GM13977 (cell line): ENCODE measurements at regions not wholly inside any gene's neighbourhood (a gene's known extent, or its start where the extent isn't known, plus 50 kb on each side); places are given as distances from the start of the nearest gene placed in this dataset.
"Not testable (repeated sequence)": the region's sequence is repeated elsewhere in the genome, so short reads cannot be mapped to it uniquely, and the experiment has no call there.

Experiments
- DNase-seq: peaks from one replicate; pipeline ENCODE4 v3.0.0; 2012; ENCODE audit warnings: low spot score
- CTCF ChIP-seq: IDR thresholded peaks from 2 replicates; pipeline ENCODE4 v1.5.1; 2012; ENCODE audit warnings: mild to moderate bottlenecking, control low read depth; ENCODE audit not compliant: insufficient read depth; ENCODE audit errors: extremely low read depth, missing control alignments
- in situ Hi-C: fragments of 300-500 bp; cut with MboI; formaldehyde crosslinking; loops from one replicate; pipeline ENCODE4 v1.12.0; 2022; ENCODE audit warnings: low sequenced_read_pairs, low pct_unique_long_range_greater_than_20kb, mixed read lengths, inconsistent platforms; ENCODE audit not compliant: unreplicated experiment

- DNase-seq, result no peak
- no peak for TF ChIP-seq CTCF
- in situ Hi-C loops, result no loop called here
Observed at GRCh38 chr2:182504903-182505302, 78.1 kb upstream of the PDE1A start.

GRCh38 chr2:182506606-182507005 lies 79.8 kb upstream of the PDE1A start:
- DNase-seq, result no peak
- in situ Hi-C loops, result no loop called here
- TF ChIP-seq CTCF, result no peak

GRCh38 chr2:182508583-182508982 lies 81.7 kb upstream of the PDE1A start:
- DNase-seq, in situ Hi-C loops: not testable (repeated sequence)

- in situ Hi-C loops, result no loop called here
- TF ChIP-seq CTCF, result no peak
- no peak for DNase-seq
Observed at GRCh38 chr2:182509216-182509615, 82.4 kb upstream of the PDE1A start.

- TF ChIP-seq CTCF, result no peak
- in situ Hi-C loops, result no loop called here
- no peak for DNase-seq
Observed at GRCh38 chr2:182521453-182522404, 94.9 kb upstream of the PDE1A start.

- no peak for DNase-seq
- no peak for TF ChIP-seq CTCF
- in situ Hi-C loops, result no loop called here
Observed at GRCh38 chr2:182522405-182522896, 95.6 kb upstream of the PDE1A start.

GRCh38 chr2:182522972-182523473 lies 96.2 kb upstream of the PDE1A start:
- in situ Hi-C loops, result no loop called here
- no peak for TF ChIP-seq CTCF
- no peak for DNase-seq
